Mucosa of rectum (tissue), 2 donors: ENCODE measurements at regions not wholly inside any gene's neighbourhood (a gene's known extent, or its start where the extent isn't known, plus 50 kb on each side); places are given as distances from the start of the nearest gene placed in this dataset.

Experiments used
- H3K27ac ChIP-seq, 2 donors: one replicate each; pipeline ENCODE4 v1.7.0; 2013; ENCODE audit warnings: inconsistent platforms in 2 of 2, low read depth in 2 of 2, low read length in 2 of 2
- H3K27me3 ChIP-seq, 2 donors: one replicate each; pipeline ENCODE4 v1.7.0; 2013; ENCODE audit warnings: low read length in 2 of 2; ENCODE audit not compliant: control insufficient read depth in 2 of 2, insufficient read depth in 2 of 2
- H3K36me3 ChIP-seq, 2 donors: one replicate each; pipeline ENCODE4 v1.7.0; 2013; ENCODE audit warnings: low read length in 2 of 2; ENCODE audit not compliant: control insufficient read depth in 2 of 2, insufficient read depth in 2 of 2
- H3K4me1 ChIP-seq, 2 donors: one replicate each; pipeline ENCODE4 v1.7.0; 2013; ENCODE audit warnings: low read length in 2 of 2, mild to moderate bottlenecking in 1 of 2; ENCODE audit not compliant: control insufficient read depth in 2 of 2, insufficient read depth in 2 of 2
- H3K4me3 ChIP-seq, 2 donors: one replicate each; pipeline ENCODE4 v1.7.0; 2013; ENCODE audit warnings: low read length in 2 of 2
- H3K9ac ChIP-seq, 2 donors: one replicate each; pipeline ENCODE4 v1.7.0; 2013; ENCODE audit warnings: low read length in 2 of 2, low read depth in 1 of 2, mild to moderate bottlenecking in 1 of 2
- H3K9me3 ChIP-seq, 2 donors: one replicate each; pipeline ENCODE4 v1.7.0; 2013; ENCODE audit warnings: low read length in 2 of 2; ENCODE audit not compliant: control insufficient read depth in 2 of 2
- donor health status: healthy.
- donor health status: Normal muscosa, but diverticular disease.

DNA sequence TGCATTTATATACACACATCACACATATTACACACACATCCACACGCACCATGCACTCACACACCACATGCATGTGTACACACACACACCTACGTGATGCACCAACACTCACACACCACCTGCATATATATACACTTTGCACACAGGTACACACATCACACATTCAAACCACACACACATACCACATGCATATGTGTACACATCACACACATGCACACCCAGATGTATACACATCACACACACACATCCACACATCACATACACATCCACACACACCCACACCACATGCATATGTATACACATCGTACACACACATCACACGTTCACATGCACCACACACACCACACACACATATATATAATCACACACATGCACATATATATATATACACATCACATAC is 281.8 kb downstream of the IRF8 start:
- no peak overlapping the region for H3K27ac ChIP-seq
- H3K9me3 ChIP-seq: no peaks in the 10 kb centered on the region
- no peaks in the 10 kb centered on the region for H3K27me3 ChIP-seq
- no peak overlapping the region for H3K9ac ChIP-seq
- no peak overlapping the region for H3K4me3 ChIP-seq
- H3K36me3 ChIP-seq: no peaks in the 10 kb centered on the region
- no peaks in the 10 kb centered on the region for H3K4me1 ChIP-seq

GRCh38 chr16:86181526-86181925 is 282.6 kb downstream of the IRF8 start:
- Histone ChIP-seq H3K27ac (no peak overlapping the region), H3K4me3 (no peak overlapping the region)

DNA sequence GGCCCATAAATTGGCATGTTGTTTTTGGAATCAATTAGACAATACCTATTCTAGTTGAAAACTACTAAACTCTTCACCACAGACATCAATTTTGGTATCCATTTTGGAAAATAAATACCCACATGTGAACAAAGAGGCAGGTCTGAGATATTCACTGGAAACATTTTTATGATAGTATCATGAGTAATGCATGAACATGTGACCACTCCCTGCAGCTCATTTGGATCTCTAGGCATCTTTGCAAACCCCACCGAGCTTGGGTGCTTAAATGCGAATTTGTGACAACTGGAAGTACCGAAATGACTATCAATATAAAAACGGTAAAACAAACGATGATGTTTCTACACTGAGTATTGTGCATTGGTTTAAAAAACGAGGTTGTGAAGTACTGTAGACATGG is 285.2 kb downstream of the IRF8 start:
- Histone ChIP-seq H3K4me3 (no peak overlapping the region), H3K27ac (no peak overlapping the region), H3K9ac (no peak overlapping the region), H3K27me3 (no peaks in the 10 kb centered on the region), H3K36me3 (no peaks in the 10 kb centered on the region), H3K9me3 (no peaks in the 10 kb centered on the region), H3K4me1 (no peaks in the 10 kb centered on the region)

More at GRCh38 chr16:86181526-86181925, 282.6 kb downstream of the IRF8 start:
- no peak overlapping the region for H3K9ac ChIP-seq
- no peaks in the 10 kb centered on the region for H3K4me1 ChIP-seq
- no peaks in the 10 kb centered on the region for H3K36me3 ChIP-seq
- no peaks in the 10 kb centered on the region for H3K27me3 ChIP-seq
- no peaks in the 10 kb centered on the region for H3K9me3 ChIP-seq

DNA sequence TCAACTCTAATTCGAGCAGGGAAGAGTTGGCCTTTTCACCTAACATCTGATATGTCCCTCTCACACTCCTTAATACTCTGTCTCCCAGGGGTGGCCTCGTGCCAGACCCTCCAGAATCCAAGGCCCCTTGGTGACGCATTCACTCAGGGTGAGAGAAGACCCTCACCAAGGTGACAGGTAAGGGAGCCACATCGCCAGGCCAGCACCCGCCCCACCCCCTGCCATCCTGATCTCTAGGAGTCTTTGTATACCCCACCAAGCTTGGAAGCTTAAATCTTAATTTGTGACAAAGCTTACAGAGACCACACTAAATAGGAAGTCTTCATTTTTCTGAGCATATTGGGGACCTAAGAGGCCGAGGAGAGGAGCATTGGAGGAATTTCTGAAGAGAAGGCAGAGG is 286.1 kb downstream of the IRF8 start:
- Histone ChIP-seq H3K27me3 (no peaks in the 10 kb centered on the region), H3K27ac (no peak overlapping the region), H3K4me1 (no peaks in the 10 kb centered on the region), H3K9ac (no peak overlapping the region), H3K4me3 (no peak overlapping the region), H3K9me3 (no peaks in the 10 kb centered on the region), H3K36me3 (no peaks in the 10 kb centered on the region)

- no peaks in the 10 kb centered on the region for H3K27me3 ChIP-seq
- no peaks in the 10 kb centered on the region for H3K36me3 ChIP-seq
- H3K4me3 ChIP-seq: no peak overlapping the region
- no peaks in the 10 kb centered on the region for H3K4me1 ChIP-seq
- no peak overlapping the region for H3K27ac ChIP-seq
- no peaks in the 10 kb centered on the region for H3K9me3 ChIP-seq
- no peak overlapping the region for H3K9ac ChIP-seq
Observed at GRCh38 chr16:86186313-86186712, 287.4 kb downstream of the IRF8 start.

- H3K27me3 ChIP-seq: peaks cover 0 to 2% of the 10 kb centered on the region in 2 donors
- no peaks in the 10 kb centered on the region for H3K9me3 ChIP-seq
- H3K27ac ChIP-seq: no peak overlapping the region
- H3K36me3 ChIP-seq: no peaks in the 10 kb centered on the region
- peaks cover 0 to 3% of the 10 kb centered on the region in 2 donors for H3K4me1 ChIP-seq
- H3K9ac ChIP-seq: no peak overlapping the region
- H3K4me3 ChIP-seq: no peak overlapping the region
Observed at GRCh38 chr16:86189934-86190333, 291.0 kb downstream of the IRF8 start.

DNA sequence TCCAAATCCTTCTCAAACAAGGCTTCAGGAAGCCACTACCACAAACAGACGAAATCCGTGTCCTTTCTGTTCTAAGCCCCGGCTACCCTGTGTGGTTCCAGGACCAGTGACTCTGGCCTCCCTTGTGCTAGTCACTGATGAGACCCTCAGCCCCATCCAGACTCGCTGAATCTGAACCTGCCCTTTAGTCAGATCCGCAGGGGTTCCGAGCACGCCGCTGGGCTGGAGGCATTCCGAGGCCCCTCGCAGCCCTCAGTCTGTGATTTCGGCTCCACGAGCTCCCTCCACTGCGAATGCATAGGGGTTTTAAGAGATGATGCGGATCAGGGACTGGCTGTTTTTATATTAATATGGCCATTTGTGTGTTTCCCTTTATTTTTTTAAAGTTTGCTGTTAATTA is 292.7 kb downstream of the IRF8 start:
- Histone ChIP-seq H3K4me3 (no peak overlapping the region), H3K9me3 (no peaks in the 10 kb centered on the region), H3K27ac (peak overlapping the region; percentile 12 to 42), H3K4me1 (peaks cover 0 to 3% of the 10 kb centered on the region in 2 donors), H3K36me3 (no peaks in the 10 kb centered on the region), H3K9ac (peak overlapping the region in 1 of 2 donors; percentile 39), H3K27me3 (peaks cover 3 to 9% of the 10 kb centered on the region in 2 donors)

GRCh38 chr16:86193528-86194193 is 294.7 kb downstream of the IRF8 start:
- Histone ChIP-seq H3K4me3 (no peak overlapping the region), H3K9me3 (no peaks in the 10 kb centered on the region), H3K36me3 (no peaks in the 10 kb centered on the region), H3K27ac (peak overlapping the region; percentile 61 to 76), H3K27me3 (peaks cover 9 to 20% of the 10 kb centered on the region in 2 donors), H3K9ac (peak overlapping the region in 1 of 2 donors; percentile 9), H3K4me1 (peaks cover 0 to 3% of the 10 kb centered on the region in 2 donors)

DNA sequence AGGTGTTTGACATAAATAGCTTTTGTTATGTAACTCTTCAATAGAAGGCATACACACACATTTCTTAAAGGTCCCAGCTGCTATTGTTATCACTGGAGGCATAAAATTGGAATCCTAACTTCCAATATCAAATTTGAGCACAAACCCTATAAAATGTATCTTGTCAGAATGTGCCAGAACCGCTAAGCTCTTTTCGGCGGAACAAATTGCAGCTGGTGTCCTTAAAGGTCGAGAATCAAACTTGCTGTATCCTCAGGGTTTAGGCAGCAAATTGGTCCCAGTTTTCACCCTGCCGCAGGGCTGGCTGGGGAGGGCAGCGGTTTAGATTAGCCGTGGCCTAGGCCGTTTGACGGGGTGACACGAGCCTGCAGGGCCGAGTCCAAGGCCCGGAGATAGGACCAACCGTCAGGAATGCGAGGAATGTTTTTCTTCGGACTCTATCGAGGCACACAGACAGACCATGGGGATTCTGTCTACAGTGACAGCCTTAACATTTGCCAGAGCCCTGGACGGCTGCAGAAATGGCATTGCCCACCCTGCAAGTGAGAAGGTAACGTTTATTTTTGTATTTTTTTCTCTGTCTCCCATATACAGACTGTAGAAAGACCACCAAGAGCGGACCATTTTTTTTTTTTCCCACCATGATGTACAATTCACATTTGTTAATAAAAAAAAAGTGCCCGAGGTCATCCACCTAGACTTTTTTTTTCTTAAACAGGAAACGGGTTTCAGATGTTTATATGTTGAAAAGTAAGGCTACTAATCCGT is 297.1 kb downstream of the IRF8 start:
- peaks cover 13 to 21% of the 10 kb centered on the region in 2 donors for H3K27me3 ChIP-seq
- H3K27ac ChIP-seq: peak overlapping the region; percentile 76 to 79
- H3K36me3 ChIP-seq: no peaks in the 10 kb centered on the region
- peak overlapping the region in 1 of 2 donors; percentile 32 for H3K9ac ChIP-seq
- H3K4me1 ChIP-seq: peaks cover 0 to 3% of the 10 kb centered on the region in 2 donors
- peak overlapping the region; percentile 22 to 32 for H3K4me3 ChIP-seq
- H3K9me3 ChIP-seq: no peaks in the 10 kb centered on the region

GRCh38 chr16:86196687-86197391 is 297.9 kb downstream of the IRF8 start:
- Histone ChIP-seq H3K9ac (peak overlapping the region; percentile 32 to 47), H3K36me3 (no peaks in the 10 kb centered on the region), H3K27me3 (peaks cover 13 to 21% of the 10 kb centered on the region in 2 donors), H3K4me1 (peaks cover 0 to 3% of the 10 kb centered on the region in 2 donors), H3K27ac (peak overlapping the region; percentile 76 to 79), H3K9me3 (no peaks in the 10 kb centered on the region), H3K4me3 (peak overlapping the region; percentile 41 to 46)
